Astrocyte of the cerebellum (primary cell): ENCODE measurements at regions not wholly inside any gene's neighbourhood (a gene's known extent, or its start where the extent isn't known, plus 50 kb on each side); places are given as distances from the start of the nearest gene placed in this dataset.

Experiments used
- DNase-seq: peaks from one replicate; pipeline ENCODE4 v3.0.0-alpha.2; 2011; ENCODE audit warnings: low read depth
- H3K4me3 ChIP-seq: 2 replicates; pipeline ENCODE4 v1.5.1; 2011; ENCODE audit warnings: mild to moderate bottlenecking, low read depth, low read length, moderate library complexity
- in situ Hi-C: cut with HindIII; loops from 2 replicates; pipeline ENCODE4 v1.10.0; 2017; ENCODE audit warnings: low sequenced_read_pairs
- TF ChIP-seq, protein P1 (sequence below): IDR thresholded peaks from 2 replicates; pipeline ENCODE4 v1.5.1; 2012; ENCODE audit warnings: low read length, low read depth, moderate library complexity, mild to moderate bottlenecking; ENCODE audit errors: missing control alignments

DNA sequence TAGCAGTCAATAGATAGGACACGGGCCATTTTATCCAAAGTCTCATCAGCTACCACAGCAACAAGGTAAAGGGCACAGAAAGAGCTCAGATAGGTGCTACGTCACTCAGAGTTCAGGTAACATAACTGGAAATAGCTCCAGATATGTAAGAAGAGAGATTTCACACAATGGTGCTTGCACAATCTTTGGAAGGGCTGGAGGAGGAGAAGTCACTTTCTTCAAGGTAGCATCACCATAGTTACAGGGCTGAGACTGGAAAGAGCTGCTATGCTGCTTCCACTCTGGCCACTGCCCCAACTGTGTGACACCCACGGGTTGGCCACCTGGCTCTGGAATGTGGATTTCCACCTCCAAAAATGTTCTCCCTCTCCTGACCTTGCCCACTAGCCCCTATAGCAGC lies 448.8 kb upstream of the THBS1 start:
- TF ChIP-seq, protein P1, sequence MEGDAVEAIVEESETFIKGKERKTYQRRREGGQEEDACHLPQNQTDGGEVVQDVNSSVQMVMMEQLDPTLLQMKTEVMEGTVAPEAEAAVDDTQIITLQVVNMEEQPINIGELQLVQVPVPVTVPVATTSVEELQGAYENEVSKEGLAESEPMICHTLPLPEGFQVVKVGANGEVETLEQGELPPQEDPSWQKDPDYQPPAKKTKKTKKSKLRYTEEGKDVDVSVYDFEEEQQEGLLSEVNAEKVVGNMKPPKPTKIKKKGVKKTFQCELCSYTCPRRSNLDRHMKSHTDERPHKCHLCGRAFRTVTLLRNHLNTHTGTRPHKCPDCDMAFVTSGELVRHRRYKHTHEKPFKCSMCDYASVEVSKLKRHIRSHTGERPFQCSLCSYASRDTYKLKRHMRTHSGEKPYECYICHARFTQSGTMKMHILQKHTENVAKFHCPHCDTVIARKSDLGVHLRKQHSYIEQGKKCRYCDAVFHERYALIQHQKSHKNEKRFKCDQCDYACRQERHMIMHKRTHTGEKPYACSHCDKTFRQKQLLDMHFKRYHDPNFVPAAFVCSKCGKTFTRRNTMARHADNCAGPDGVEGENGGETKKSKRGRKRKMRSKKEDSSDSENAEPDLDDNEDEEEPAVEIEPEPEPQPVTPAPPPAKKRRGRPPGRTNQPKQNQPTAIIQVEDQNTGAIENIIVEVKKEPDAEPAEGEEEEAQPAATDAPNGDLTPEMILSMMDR: no peak
- H3K4me3 ChIP-seq: no peak overlapping the region
- DNase-seq: no peak
- in situ Hi-C loops: loop anchor here (5.0 kb wide), 1 partner anchor 70 kb away; no protein-coding TSS in a partner anchor

DNA sequence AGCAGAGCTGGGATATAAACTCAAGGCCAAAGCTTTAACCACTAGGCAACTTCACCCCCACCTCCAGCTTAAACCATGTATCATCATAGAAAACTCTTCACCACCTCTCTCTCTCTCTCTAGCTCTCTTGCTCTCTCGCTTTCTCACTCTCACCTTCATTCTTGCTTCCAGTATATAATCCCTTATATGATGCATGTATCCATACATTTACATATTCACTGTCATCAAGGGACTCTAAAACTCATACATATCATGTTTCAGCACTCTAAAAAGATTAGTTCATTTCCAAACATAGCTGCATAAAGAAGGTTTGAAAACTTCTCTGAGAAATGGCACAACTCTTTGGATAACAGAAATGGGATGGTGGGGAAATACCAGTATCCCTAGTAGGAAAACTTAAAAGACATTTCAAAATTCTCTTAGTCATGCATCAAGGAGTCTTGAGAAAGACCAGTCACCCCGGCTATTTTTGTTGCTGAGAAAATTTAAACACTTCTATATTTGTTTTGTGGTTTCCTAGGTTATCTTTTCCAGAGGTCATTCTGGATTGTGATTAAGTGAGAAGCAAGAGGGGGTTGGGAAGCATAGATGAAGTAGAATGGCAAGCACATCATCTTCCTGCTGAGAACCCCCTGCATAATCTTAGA lies 447.8 kb upstream of the THBS1 start:
- TF ChIP-seq, protein P1: no peak
- in situ Hi-C loops: loop anchor here (5.0 kb wide), 1 partner anchor 69 kb away; no protein-coding TSS in a partner anchor
- DNase-seq: peak; percentile 13
- no peak overlapping the region for H3K4me3 ChIP-seq

DNA sequence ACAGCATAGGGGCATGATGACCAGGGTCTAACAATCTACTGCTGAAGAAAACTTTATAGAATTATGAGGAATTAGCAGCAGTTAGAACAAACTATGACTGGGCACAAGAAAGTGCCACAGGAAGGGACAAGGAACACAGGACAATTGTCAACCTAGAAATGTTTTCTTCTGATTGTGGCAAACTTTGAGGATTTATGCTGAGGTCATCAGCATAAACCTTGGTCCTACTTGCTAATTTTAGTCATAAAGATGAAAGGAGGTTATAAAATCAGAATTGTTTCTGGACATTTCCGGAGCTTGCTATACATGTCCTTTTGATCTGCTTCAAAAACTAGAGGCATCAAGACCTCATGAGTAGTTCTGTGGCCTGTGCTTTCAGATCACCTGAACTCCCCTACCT lies 446.6 kb upstream of the THBS1 start:
- no peak for DNase-seq
- in situ Hi-C loops: loop anchor here (5.0 kb wide), 1 partner anchor 68 kb away; no protein-coding TSS in a partner anchor
- TF ChIP-seq, protein P1: no peak
- no peak overlapping the region for H3K4me3 ChIP-seq

DNA sequence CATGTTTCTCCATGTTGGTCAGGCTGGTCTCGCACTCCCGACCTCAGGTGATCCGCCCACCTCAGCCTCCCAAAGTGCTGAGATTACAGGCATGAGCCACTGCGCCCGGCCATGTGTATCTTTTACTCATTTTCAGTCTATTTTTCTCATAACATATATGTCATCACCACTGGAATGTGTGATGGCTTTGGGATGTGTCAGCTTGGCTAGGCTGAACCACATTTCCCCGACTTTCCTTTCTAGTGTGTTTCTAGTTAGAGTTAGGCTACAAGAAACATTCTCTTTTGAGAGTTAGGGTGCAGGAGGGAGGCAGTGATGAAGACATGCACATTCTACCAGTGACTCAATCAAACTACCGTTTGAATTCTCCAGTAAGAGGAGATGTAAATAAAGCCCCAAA lies 444.9 kb upstream of the THBS1 start:
- peak; percentile 42 for DNase-seq
- TF ChIP-seq, protein P1: no peak
- no peak overlapping the region for H3K4me3 ChIP-seq
- in situ Hi-C loops: no loop called here

DNA sequence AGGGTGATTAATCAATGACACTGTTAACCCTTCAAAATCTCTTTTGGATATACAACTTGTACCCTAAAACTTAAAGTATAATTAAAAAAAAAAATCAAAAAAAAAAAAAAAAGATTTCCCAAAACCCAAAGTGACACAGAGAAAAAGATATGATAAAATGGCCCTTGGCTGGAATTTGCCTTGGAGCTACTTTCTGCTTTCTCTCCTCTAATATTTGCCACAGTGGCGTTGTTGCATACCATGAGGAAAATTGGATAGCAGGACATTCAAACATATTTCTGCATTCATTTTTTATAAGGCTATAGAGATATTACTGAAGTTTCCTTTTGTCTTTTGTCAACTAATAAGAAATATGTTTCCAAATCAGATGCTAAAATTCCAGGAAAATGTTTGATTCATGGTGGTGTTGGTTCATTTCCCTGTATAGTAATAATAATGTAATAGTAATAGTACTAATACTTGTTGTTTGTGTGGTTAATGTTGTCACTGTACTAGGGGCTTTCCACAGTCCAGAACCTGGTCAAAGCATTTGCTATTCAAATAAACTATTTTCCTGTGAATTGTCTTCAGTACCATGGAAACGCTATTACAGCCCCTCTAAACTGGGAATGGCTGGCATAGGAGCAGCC lies 441.3 kb upstream of the THBS1 start:
- DNase-seq: no peak
- TF ChIP-seq, protein P1: no peak
- no peak overlapping the region for H3K4me3 ChIP-seq
- in situ Hi-C loops: no loop called here

DNA sequence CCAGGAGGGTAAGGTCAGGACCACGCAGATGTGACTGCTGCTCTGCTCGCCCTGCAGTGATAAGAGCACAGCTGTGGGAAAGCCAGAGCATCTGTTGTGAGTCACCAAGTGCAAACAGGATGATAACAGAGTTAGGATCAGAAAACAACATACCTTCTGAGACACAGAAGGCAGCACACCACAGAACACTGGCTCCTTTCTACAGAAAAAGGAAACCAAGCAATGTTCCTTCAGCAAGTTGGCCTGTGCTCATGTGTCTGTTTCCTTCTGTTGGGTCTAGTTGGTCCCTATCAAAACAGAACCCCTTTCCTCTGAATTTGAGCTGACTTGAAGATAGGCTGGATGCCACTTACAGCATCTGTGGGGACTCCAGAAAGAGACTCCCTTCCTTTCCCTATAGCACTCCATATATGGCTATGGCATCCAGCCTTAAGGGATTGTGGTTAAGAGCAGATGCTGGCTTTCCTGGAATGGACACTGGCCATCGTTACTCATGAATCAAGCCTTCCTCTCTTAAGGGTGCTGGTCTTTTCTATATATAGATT lies 440.7 kb upstream of the THBS1 start:
- no peak overlapping the region for H3K4me3 ChIP-seq
- TF ChIP-seq, protein P1: no peak
- DNase-seq: peak; percentile 79
- in situ Hi-C loops: no loop called here
